HG03039 (cell line): ENCODE measurements at regions not wholly inside any gene's neighbourhood (a gene's known extent, or its start where the extent isn't known, plus 50 kb on each side); places are given as distances from the start of the nearest gene placed in this dataset.

Experiments
- ATAC-seq: cut with Tn5 transposase; IDR thresholded peaks from one replicate; pipeline ENCODE4 v1.9.1; 2021; ENCODE audit warnings: mild to moderate bottlenecking, moderate library complexity; ENCODE audit not compliant: unreplicated experiment

GRCh38 chr1:209341673-209342420 lies 241.7 kb upstream of the CAMK1G start:
- no peak for ATAC-seq

DNA sequence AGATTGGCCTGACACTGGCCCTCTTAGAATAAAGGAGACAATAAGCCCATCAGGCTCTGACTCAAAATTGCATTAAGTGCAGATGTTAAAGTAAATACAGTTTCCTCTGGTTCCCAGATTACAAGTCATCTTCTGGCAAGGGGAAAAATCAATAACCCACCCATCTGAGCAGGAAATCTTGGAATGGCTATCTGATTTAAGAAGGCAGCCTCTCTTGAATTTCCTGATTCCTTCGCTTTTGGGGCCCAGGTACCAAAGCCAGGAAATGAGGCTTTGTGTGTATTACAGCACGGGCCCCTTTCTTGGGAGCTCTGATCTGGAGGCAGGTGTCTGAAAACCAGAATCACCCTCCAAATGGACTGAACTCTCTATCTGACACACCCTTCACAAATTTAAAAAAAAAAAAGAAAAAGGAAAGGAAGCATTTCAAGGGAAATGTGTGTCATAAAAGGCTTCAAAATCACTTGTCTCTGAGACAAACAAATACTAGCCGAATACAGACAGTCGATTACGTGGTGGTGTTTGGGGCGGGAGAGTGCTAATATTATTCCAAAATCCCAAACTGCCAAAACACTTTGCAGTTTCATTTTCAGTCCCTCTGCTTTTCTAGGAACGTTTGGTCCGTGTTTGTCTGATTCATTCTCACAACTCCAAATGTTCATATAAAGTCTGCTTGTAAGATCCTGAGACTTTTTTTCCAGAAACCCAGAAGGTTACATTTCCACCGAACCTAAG lies 240.9 kb upstream of the CAMK1G start:
- no peak for ATAC-seq

- ATAC-seq = no peak
Observed at GRCh38 chr1:209343511-209343910, 240.0 kb upstream of the CAMK1G start.

GRCh38 chr1:209344156-209344555 lies 239.4 kb upstream of the CAMK1G start:
- ATAC-seq = no peak

GRCh38 chr1:209349363-209350308 lies 233.9 kb upstream of the CAMK1G start:
- no peak for ATAC-seq

DNA sequence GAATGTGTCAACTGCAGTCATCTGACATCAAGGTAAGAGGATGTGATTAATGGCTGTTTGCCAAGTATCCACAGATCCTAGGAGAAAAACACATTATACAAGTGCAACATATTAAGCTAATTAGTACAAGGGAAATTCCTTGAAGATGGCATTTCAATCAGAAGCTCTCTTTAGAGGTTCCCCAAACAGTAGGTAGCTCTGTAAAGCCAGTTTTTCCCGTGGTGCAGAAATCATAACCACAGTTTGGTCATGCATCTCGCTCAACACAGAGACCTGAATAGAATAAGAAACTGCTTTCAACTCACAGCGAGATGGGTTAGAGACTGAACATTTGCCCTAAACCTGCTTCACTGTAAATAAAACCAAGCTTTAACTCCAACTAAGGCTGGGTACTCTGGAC lies 230.5 kb upstream of the CAMK1G start:
- ATAC-seq = no peak

GRCh38 chr1:209354111-209354839 lies 229.2 kb upstream of the CAMK1G start:
- ATAC-seq = peak; percentile 71

- no peak for ATAC-seq
Observed at GRCh38 chr1:209354840-209355165, 228.7 kb upstream of the CAMK1G start.

DNA sequence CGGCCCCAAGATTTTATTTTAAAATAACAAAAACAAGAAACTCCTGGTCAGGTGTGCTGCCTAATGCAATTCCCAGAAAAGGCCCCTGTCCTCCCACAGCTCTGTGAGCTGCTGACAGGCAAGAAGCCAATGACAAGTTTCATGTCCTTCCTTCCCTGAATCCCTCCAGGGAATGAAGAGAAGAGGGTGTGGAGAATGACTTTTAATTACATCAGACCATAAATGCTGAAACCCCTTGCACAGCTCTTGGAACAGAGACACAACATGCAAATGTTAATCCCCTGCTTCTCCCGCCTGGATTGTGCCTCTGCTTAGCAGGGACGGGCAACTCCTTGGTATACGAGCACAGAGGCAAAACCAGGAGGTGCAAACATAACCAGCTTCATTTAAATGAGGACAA lies 228.1 kb upstream of the CAMK1G start:
- no peak for ATAC-seq

- no peak for ATAC-seq
Observed at GRCh38 chr1:209356976-209357377, 226.5 kb upstream of the CAMK1G start.

DNA sequence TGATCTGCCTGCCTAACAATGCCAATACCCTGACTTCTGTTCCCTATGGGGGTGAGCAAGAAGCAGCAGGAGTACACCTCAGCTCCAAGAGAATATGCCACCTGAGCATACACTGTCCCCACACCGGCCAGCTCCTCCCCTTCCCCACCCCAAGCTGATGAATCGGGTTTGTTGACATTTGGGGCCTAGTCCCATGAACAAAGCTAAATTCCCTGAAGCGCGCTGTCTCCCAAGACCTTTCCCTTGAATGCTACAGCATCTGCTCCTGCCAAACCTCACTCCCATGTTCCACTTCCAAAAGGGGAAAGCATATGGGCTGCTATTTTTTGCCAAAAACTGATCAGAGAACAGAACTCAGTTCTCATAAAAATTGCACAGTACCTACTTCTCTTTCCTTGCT lies 220.4 kb upstream of the CAMK1G start:
- no peak for ATAC-seq

DNA sequence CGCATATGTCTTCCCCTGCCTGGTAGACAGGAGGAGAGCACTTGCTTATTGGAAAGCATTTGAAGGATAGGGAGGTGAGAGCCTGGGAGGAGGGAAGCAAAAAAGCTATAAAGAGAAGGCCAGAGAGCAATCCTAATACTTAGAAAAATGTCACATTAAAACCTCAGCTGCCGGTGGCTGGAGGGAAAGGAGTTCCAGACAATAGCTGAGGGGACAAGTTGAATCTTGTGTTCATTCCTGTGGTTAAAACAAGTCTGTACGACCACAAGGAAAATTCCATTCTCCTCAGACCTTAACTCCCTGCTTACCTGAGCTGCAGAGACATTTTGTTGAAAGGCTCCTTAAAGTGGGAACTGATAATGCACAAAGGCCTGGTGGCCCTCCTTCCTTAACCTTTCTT lies 218.8 kb upstream of the CAMK1G start:
- no peak for ATAC-seq

- no peak for ATAC-seq
Observed at GRCh38 chr1:209367061-209367772, 216.3 kb upstream of the CAMK1G start.

DNA sequence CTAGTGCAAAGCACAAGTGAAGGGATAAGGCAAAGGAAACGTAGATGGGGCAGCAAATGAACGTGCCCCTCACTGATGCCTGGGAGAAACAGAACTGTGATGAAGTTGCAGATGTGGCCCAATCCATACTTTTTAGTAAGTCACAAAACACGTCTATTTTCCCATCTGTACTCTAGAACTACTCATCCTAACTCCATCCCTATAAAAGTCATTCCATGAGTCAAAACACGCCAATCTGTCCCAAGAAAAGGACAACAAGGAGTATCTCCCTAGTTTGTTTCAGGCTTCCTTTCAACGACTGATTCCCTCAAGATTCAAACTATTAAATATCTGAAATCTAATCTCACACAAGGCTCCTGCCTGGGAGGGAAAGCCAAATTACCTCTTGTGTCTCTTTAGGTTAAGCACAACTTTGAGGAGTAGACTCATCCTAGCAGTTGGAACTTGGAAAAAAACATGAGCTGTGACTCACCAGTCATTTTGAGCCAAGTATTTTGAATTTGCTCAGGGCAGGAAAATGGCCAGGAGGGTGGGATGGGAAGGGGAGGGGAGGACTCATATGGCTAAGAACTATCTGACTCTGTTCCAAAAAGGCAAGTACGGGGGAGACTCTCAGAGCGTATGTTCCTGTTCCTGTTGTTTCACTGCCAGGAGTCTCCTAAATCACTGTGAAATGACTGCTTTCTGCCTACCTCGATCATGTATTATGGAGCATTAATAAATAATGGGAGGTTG lies 214.5 kb upstream of the CAMK1G start:
- no peak for ATAC-seq

DNA sequence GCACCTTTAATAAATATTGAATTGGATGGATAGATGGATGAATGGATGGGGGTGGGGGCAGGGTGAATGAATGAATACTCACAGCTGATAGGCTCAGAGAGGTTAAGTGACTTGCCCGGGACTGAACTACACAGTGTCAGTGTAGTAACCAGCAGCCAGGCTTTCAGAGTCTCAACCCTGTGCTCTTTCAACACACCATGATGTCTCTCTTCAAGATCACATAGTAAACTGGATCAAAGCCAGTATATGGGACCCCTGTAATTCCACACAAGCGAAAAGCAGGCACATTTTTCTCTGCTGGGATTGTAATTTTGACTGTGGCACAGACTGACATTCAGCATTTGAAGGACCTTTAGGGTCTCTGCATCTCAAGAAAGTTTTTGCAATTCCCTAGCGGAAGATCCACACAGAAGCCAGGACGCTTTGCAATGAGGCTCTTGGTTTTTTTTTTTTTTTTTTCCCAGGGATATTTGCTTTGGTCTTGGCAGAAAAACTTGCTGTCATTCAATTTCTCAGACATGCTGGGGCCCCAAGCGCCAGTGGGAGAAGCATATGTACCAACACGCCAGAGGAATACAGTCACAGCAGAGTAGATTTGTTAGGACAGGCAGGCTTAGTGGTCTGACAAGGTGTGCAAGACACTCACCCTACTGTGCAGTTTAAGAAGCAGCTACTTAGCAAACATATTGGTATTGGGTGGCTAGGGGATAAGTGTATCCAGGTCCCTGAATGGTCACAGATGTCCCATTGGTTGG lies 213.1 kb upstream of the CAMK1G start:
- ATAC-seq = no peak

- ATAC-seq = no peak
Observed at GRCh38 chr1:209375097-209375496, 208.4 kb upstream of the CAMK1G start.

DNA sequence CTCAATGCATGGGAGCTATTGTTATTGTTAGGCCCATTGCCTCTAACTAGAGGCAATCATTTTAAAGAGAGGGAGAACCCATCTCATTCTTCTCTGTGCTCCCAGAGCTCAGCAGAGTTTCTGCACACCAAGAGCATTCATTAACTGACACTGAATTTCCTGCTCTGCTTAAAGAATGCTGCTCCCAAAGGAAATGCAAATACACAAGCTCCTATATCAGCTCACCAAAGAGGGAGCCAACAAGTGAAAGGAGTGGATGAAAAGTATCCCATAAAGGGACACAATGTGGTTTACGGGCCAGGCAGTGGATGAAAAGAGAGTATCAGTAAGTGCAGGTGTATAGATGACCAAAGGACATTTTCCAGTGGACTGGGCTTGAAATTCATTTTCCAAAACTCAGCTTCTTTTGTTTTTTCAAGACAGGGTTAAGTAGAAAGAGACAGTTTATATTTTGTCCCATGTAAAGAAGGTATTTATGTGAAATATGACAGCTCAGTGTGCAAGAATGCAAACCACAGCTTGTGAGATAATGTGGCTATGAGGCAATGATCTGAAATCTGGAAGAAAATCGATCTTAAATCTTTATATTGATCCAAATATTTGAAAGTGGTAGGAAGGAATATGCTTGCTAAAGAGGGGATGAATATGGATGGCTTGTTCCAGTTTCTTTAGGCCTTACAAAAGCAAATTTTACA lies 207.7 kb upstream of the CAMK1G start:
- ATAC-seq = no peak

- no peak for ATAC-seq
Observed at GRCh38 chr1:209376774-209377173, 206.7 kb upstream of the CAMK1G start.
